B cell (primary cell): ENCODE measurements at regions not wholly inside any gene's neighbourhood (a gene's known extent, or its start where the extent isn't known, plus 50 kb on each side); places are given as distances from the start of the nearest gene placed in this dataset.

Source experiments
- EZH2 ChIP-seq: IDR thresholded peaks from 2 replicates; pipeline ENCODE4 v1.6.1; 2012; ENCODE audit warnings: borderline replicate concordance, low read depth, mild to moderate bottlenecking, moderate library complexity, low read length; ENCODE audit not compliant: insufficient read depth, poor library complexity, severe bottlenecking
- TF ChIP-seq, protein P1 (sequence below): fragments of 200-600 bp; IDR thresholded peaks from one replicate; pipeline ENCODE4 v1.8.0; 2022; ENCODE audit warnings: antibody characterized with exemption, mild to moderate bottlenecking

DNA sequence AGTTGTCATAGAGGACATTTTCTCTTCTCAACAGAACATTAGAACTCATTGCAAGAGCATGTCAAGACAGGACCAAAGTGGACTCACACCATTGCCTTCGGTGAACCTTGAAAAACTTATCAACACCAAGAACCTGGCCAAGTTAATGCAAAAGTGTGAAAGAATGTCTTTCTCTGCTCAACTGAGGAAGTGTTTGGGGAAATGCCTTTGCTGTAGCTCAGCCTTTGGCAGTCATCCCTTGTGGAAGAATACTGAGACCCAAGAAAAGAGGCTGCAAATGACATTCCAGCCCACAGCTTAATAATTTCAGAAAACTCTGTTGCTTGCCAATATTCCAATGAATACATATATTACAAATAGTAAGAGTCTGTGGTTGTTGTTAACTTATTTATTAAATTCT is 728.8 kb upstream of the PIK3C3 start:
- TF ChIP-seq, protein P1, sequence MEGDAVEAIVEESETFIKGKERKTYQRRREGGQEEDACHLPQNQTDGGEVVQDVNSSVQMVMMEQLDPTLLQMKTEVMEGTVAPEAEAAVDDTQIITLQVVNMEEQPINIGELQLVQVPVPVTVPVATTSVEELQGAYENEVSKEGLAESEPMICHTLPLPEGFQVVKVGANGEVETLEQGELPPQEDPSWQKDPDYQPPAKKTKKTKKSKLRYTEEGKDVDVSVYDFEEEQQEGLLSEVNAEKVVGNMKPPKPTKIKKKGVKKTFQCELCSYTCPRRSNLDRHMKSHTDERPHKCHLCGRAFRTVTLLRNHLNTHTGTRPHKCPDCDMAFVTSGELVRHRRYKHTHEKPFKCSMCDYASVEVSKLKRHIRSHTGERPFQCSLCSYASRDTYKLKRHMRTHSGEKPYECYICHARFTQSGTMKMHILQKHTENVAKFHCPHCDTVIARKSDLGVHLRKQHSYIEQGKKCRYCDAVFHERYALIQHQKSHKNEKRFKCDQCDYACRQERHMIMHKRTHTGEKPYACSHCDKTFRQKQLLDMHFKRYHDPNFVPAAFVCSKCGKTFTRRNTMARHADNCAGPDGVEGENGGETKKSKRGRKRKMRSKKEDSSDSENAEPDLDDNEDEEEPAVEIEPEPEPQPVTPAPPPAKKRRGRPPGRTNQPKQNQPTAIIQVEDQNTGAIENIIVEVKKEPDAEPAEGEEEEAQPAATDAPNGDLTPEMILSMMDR: no peak
- no peak for TF ChIP-seq EZH2
